Activated CD4-positive, alpha-beta T cell treated with anti-CD3 and anti-CD28 coated beads, Interleukin-2, Interleukin-6, amounts not matched to agents 100 ng/mL and 50 ng/mL, durations not matched to agents 16 hours and 8 hours (primary cell): ENCODE measurements at regions not wholly inside any gene's neighbourhood (a gene's known extent, or its start where the extent isn't known, plus 50 kb on each side); places are given as distances from the start of the nearest gene placed in this dataset.

Source experiments
- DNase-seq: peaks from one replicate; pipeline ENCODE4 v3.0.0-alpha.2; 2020

GRCh38 chr9:106286249-106286648 is 576.7 kb upstream of the ZNF462 start:
- DNase-seq: no peak

- DNase-seq: no peak
Observed at GRCh38 chr9:106287091-106287631, 575.8 kb upstream of the ZNF462 start.

GRCh38 chr9:106287731-106288130 is 575.2 kb upstream of the ZNF462 start:
- no peak for DNase-seq

GRCh38 chr9:106288689-106289088 is 574.3 kb upstream of the ZNF462 start:
- DNase-seq: no peak

- no peak for DNase-seq
Observed at GRCh38 chr9:106291786-106292185, 571.2 kb upstream of the ZNF462 start.

GRCh38 chr9:106296426-106296825 is 566.5 kb upstream of the ZNF462 start:
- DNase-seq: no peak

- DNase-seq: no peak
Observed at GRCh38 chr9:106298997-106299396, 564.0 kb upstream of the ZNF462 start.

GRCh38 chr9:106304401-106304920 is 558.5 kb upstream of the ZNF462 start:
- no peak for DNase-seq

GRCh38 chr9:106305428-106306133 is 557.4 kb upstream of the ZNF462 start:
- DNase-seq: peak; percentile 32

GRCh38 chr9:106307670-106308069 is 555.3 kb upstream of the ZNF462 start:
- no peak for DNase-seq

GRCh38 chr9:106309925-106310324 is 553.0 kb upstream of the ZNF462 start:
- no peak for DNase-seq

GRCh38 chr9:106310782-106311181 is 552.2 kb upstream of the ZNF462 start:
- DNase-seq: no peak

- DNase-seq: no peak
Observed at GRCh38 chr9:106312906-106313305, 550.1 kb upstream of the ZNF462 start.

- no peak for DNase-seq
Observed at GRCh38 chr9:106314476-106314875, 548.5 kb upstream of the ZNF462 start.

GRCh38 chr9:106321394-106322180 is 541.4 kb upstream of the ZNF462 start:
- no peak for DNase-seq

GRCh38 chr9:106322706-106323245 is 540.2 kb upstream of the ZNF462 start:
- DNase-seq: no peak

- no peak for DNase-seq
Observed at GRCh38 chr9:106324053-106324585, 538.8 kb upstream of the ZNF462 start.

GRCh38 chr9:106324591-106325280 is 538.2 kb upstream of the ZNF462 start:
- DNase-seq: no peak

GRCh38 chr9:106326493-106326892 is 536.5 kb upstream of the ZNF462 start:
- DNase-seq: no peak

GRCh38 chr9:106333481-106333880 is 529.5 kb upstream of the ZNF462 start:
- DNase-seq: no peak

GRCh38 chr9:106334081-106334480 is 528.9 kb upstream of the ZNF462 start:
- no peak for DNase-seq

GRCh38 chr9:106339882-106340281 is 523.1 kb upstream of the ZNF462 start:
- no peak for DNase-seq

GRCh38 chr9:106350777-106351176 is 512.2 kb upstream of the ZNF462 start:
- no peak for DNase-seq
